Colonic mucosa (tissue), 4 donors: ENCODE measurements at regions not wholly inside any gene's neighbourhood (a gene's known extent, or its start where the extent isn't known, plus 50 kb on each side); places are given as distances from the start of the nearest gene placed in this dataset.

ENCODE experiments used
- DNase-seq: peaks from one replicate; pipeline ENCODE4 v3.0.0-alpha.2; 2020
- H3K27ac ChIP-seq: fragments of 200-600 bp; one replicate; pipeline ENCODE4 v1.8.0; 2021
- H3K27me3 ChIP-seq: fragments of 200-600 bp; one replicate; pipeline ENCODE4 v1.8.0; 2021
- H3K36me3 ChIP-seq: fragments of 200-600 bp; one replicate; pipeline ENCODE4 v1.8.0; 2021
- H3K4me1 ChIP-seq: fragments of 200-600 bp; one replicate; pipeline ENCODE4 v1.8.0; 2021; ENCODE audit warnings: mild to moderate bottlenecking
- H3K4me3 ChIP-seq: fragments of 200-600 bp; one replicate; pipeline ENCODE4 v1.8.0; 2021
- H3K9ac ChIP-seq, 2 donors: one replicate each; pipeline ENCODE4 v1.7.0; 2013; ENCODE audit warnings: control low read depth in 2 of 2, low read depth in 2 of 2, low read length in 2 of 2
- H3K9me3 ChIP-seq: fragments of 200-600 bp; one replicate; pipeline ENCODE4 v1.8.0; 2021
- intact Hi-C: fragments of 100-400 bp; cut with DNase I; formaldehyde crosslinking; loops from one replicate; pipeline ENCODE4 v1.14.1; 2022
- TF ChIP-seq, protein P1 (sequence below): fragments of 200-600 bp; IDR thresholded peaks from one replicate; pipeline ENCODE4 v1.8.0; 2022; ENCODE audit warnings: antibody characterized with exemption, mild to moderate bottlenecking
- donor health status: healthy.
- donor health status: DM: no; HTN: no; CAD: no.
- donor health status: DM: no; HTN: no; CAD: no.

DNA sequence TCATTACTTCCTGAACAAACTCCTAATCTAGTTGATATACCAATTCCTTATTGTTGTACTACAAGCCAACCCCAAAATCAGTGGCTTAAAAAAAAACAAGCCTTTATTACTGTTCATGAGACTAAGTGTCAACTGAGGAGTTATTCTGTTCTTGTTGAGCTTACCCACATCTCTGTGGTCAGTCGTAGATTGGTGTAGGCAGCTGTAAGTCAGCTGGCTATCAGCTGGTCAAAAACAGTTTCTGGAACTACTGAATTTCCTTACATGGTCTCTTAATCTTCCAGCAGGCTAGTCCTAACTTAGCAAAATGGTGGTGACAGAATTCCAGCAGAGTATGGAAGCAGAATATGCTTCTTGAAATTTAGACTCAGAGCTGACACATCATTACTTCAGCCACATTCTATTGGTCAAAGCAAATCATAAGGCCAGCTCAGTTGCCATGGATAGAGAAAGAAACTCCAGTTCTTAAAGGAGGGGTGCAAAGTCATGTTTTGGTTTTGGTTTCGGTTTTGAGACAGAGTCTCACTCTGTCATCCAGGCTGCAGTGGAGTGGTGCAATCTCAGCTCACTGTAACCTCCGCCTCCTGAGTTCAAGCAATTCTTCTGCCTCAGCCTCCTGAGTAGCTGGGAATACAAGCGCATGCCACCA, 386.1 kb upstream of the MPDZ start:
- TF ChIP-seq, protein P1, sequence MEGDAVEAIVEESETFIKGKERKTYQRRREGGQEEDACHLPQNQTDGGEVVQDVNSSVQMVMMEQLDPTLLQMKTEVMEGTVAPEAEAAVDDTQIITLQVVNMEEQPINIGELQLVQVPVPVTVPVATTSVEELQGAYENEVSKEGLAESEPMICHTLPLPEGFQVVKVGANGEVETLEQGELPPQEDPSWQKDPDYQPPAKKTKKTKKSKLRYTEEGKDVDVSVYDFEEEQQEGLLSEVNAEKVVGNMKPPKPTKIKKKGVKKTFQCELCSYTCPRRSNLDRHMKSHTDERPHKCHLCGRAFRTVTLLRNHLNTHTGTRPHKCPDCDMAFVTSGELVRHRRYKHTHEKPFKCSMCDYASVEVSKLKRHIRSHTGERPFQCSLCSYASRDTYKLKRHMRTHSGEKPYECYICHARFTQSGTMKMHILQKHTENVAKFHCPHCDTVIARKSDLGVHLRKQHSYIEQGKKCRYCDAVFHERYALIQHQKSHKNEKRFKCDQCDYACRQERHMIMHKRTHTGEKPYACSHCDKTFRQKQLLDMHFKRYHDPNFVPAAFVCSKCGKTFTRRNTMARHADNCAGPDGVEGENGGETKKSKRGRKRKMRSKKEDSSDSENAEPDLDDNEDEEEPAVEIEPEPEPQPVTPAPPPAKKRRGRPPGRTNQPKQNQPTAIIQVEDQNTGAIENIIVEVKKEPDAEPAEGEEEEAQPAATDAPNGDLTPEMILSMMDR: no peak
- intact Hi-C loops: no loop called here
- no peaks in the 10 kb centered on the region for H3K36me3 ChIP-seq
- H3K4me3 ChIP-seq: no peak overlapping the region
- H3K4me1 ChIP-seq: no peaks in the 10 kb centered on the region
- no peaks in the 10 kb centered on the region for H3K27me3 ChIP-seq
- no peaks in the 10 kb centered on the region for H3K9me3 ChIP-seq
- H3K9ac ChIP-seq: no peak overlapping the region
- no peak overlapping the region for H3K27ac ChIP-seq
- no peak for DNase-seq

- intact Hi-C loops: no loop called here
- H3K27me3 ChIP-seq: no peaks in the 10 kb centered on the region
- DNase-seq: no peak
- H3K4me1 ChIP-seq: no peaks in the 10 kb centered on the region
- H3K9ac ChIP-seq: no peak overlapping the region
- H3K9me3 ChIP-seq: no peaks in the 10 kb centered on the region
- no peak overlapping the region for H3K4me3 ChIP-seq
- TF ChIP-seq, protein P1: no peak
- H3K27ac ChIP-seq: no peak overlapping the region
- no peaks in the 10 kb centered on the region for H3K36me3 ChIP-seq
Observed at GRCh38 chr9:13661014-13661413, 381.5 kb upstream of the MPDZ start.

DNA sequence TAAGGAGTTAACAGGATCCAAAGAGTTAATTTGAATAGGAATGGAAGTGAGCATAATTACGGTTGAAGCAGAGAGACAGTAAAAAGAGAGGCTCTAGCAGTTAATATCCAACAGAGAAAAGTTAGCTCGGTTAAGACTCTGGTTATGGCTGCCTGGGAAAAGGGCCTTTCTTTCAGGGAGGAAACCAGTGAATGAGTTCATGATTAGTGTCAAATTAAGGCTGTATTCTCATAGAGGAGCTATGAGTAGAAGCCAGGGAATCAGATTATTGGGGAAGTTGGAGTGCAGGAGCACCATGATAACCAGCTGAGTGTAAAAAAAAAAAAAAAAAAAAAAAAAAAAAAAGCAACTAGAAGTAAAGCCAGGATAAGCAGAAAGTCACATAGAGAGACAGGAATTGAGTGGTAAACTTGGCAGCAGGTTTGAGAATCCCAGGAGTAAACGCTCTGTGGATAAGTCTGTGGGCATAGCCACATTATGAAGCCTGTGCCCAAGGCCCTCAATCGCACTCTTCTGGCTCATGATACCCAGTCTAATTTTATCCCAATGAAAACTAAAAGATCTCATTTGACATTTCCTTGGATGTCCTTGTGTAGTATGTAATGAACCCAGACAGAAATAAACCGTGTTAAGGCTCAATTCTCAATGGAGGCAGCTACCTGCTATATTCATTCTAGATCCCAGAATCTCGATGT, 372.6 kb upstream of the MPDZ start:
- Histone ChIP-seq H3K9ac (no peak overlapping the region), H3K36me3 (no peaks in the 10 kb centered on the region), H3K9me3 (no peaks in the 10 kb centered on the region), H3K27me3 (no peaks in the 10 kb centered on the region), H3K4me3 (no peak overlapping the region), H3K4me1 (no peaks in the 10 kb centered on the region), H3K27ac (no peak overlapping the region)
- intact Hi-C loops: no loop called here
- DNase-seq: no peak
- TF ChIP-seq, protein P1: no peak

GRCh38 chr9:13651526-13651925, 372.0 kb upstream of the MPDZ start:
- no peak overlapping the region for H3K27ac ChIP-seq
- no peak overlapping the region for H3K4me3 ChIP-seq
- H3K36me3 ChIP-seq: no peaks in the 10 kb centered on the region
- H3K27me3 ChIP-seq: no peaks in the 10 kb centered on the region
- TF ChIP-seq, protein P1: no peak
- H3K9me3 ChIP-seq: no peaks in the 10 kb centered on the region
- DNase-seq: no peak
- intact Hi-C loops: no loop called here
- H3K9ac ChIP-seq: no peak overlapping the region
- H3K4me1 ChIP-seq: no peaks in the 10 kb centered on the region

GRCh38 chr9:13648676-13649075, 369.2 kb upstream of the MPDZ start:
- TF ChIP-seq, protein P1: no peak
- no peak for DNase-seq

More at GRCh38 chr9:13648676-13649075, 369.2 kb upstream of the MPDZ start:
- H3K27ac ChIP-seq: no peak overlapping the region
- H3K36me3 ChIP-seq: no peaks in the 10 kb centered on the region
- no peak overlapping the region for H3K4me3 ChIP-seq
- intact Hi-C loops: no loop called here
- no peaks in the 10 kb centered on the region for H3K27me3 ChIP-seq
- no peaks in the 10 kb centered on the region for H3K4me1 ChIP-seq
- H3K9ac ChIP-seq: no peak overlapping the region
- no peaks in the 10 kb centered on the region for H3K9me3 ChIP-seq
